NAMALWA (cell line): ENCODE measurements at regions not wholly inside any gene's neighbourhood (a gene's known extent, or its start where the extent isn't known, plus 50 kb on each side); places are given as distances from the start of the nearest gene placed in this dataset.

Experiments
- DNase-seq: peaks from one replicate; pipeline ENCODE4 v3.0.0-alpha.2; 2015; ENCODE audit warnings: low spot score

DNA sequence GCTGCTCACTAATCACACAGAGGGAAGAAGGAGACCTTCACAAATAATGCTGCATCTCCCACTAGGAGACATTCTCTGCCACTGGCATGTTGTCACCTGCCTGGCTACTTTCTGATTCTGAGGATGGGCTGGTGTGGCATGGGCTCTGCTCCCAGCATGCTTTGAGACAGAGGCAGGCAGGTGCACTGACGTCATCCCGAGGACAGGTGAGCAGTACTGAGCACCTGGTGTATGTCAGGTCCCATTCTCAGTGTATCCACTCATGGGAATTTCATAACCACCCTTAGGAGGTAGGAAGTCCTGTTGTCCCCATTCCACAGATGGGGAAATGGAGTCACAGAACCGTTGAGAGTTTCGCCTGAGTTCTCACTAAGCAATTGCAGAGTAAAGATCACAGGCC lies 597.9 kb downstream of the VRK1 start:
- DNase-seq: no peak

DNA sequence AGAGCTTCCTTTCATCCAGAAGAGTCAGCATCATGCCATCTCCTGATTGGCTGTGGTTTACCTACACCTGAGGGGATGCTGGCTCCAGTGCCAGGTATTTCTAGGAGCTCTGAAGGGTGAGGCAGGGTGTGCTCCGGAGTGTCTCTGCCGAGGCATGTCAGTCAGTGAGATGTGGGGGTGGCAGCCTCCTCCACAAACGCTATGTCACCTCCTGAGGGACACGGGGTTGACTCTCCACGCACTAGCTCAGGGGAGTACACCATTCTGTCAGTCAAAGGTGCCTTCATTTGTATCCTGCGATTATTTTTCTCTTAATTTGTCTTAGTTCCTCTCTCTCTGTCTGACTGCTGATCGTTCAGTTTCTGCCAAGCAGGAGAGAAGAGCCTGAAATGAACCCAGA lies 604.5 kb downstream of the VRK1 start:
- DNase-seq: no peak

DNA sequence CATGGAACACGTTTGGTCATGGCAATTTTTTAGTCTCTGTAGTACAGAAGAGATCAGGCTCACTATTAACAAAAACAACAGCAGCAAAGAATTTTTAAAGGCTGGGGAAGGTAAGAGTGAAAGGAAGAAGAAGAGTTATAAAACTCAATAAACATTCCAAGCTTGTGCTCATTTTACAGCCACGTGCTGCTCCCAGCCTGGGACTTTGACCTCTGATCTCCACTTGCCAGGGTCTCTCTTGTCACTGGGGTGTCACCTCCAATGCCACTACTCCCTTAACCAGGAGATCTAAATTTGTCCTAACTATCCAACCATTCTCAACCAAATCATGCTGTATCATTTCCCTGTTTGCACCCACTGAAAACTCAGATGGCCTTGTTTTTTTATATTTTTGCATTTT lies 605.1 kb downstream of the VRK1 start:
- no peak for DNase-seq

DNA sequence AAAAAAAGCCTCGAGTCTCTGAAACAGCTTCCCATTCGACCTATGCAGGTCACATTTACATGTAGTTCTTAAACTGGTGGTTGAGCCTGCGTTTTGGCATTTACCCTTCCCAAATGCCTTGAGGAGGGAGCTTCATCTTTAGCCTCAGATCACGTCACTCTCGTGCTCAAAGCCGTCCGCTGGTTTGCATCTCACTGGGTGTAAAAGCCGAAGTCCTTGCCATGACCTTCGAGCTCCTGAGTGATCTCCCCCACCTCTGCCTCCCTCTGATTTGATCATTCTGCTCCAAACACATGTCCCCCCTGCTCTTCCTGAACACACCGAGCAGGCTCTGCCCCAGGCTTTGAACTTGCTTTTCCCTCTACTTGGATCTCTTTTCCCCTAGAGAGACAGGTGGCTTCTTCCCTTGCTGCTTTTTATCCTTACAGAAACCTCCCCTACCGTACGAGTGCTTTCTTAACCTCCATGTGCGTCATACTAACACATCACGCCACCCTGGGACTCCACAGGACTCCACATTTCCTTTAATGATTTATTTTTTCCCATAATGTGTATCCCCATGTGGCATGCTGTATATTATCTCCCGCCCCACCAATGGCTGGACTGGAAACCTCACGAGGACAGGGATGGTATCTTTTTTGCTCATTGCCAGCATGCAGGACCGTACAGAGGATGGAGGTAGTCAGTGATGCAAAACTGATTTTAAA lies 610.7 kb downstream of the VRK1 start:
- DNase-seq: no peak

DNA sequence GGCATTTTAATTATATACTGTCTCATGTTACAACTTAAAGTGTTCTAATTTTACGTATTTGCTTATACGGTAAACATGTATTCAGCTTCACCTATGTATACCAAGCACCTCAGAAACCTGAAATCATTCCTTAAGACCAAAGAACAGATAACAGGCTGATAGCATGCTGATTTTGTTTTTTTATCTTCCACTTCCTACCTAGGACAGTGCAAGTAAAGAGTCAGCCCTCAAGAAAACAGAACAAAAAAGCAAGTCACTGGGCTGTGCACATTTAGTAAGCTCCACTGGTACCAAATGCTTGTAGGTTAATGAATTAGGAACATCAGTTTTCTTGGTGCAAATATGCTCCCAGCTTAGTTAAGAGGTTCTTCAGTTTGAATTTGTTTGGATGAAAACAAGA lies 611.3 kb downstream of the VRK1 start:
- DNase-seq: no peak

DNA sequence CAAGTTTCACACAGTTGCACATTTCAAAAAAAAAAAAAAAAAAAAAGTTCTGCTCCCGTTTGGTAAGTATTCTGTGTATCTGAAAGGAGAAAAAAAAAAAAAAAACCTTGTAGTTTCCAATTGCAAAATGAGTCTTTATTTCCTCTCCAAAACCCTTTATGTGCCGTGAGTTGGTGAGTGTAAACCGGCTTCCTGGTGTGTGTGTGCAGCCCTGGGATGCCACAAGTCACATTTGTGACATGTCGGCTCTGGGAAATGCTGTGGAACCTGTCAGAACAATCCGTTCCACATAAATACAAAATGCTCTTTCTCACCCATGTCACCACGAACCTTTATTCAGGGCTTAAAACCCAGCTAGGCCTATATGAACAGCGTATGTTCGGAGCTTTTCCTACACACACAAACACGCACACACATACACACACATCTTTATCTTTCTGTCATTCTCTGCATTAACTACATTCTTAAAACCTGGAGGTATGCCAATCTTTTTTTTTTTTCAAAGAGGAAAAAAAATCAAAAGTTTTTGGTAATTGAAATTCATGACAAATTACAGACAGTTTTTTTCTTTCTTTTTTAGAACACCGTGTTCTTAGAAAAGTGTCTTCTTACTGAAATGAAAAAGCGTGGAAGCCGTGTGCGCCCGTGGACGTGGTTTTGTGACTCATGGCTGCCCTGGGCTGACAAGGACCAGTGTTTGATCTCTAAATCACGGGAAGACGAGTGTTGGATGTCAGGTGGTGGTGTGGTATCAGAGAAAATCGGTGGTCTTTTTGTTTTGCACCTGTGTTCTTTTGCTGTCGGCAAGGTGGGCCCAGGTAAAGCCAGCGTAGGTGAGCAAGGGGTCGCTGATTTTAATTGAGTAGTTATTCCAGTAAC lies 612.0 kb downstream of the VRK1 start:
- no peak for DNase-seq

DNA sequence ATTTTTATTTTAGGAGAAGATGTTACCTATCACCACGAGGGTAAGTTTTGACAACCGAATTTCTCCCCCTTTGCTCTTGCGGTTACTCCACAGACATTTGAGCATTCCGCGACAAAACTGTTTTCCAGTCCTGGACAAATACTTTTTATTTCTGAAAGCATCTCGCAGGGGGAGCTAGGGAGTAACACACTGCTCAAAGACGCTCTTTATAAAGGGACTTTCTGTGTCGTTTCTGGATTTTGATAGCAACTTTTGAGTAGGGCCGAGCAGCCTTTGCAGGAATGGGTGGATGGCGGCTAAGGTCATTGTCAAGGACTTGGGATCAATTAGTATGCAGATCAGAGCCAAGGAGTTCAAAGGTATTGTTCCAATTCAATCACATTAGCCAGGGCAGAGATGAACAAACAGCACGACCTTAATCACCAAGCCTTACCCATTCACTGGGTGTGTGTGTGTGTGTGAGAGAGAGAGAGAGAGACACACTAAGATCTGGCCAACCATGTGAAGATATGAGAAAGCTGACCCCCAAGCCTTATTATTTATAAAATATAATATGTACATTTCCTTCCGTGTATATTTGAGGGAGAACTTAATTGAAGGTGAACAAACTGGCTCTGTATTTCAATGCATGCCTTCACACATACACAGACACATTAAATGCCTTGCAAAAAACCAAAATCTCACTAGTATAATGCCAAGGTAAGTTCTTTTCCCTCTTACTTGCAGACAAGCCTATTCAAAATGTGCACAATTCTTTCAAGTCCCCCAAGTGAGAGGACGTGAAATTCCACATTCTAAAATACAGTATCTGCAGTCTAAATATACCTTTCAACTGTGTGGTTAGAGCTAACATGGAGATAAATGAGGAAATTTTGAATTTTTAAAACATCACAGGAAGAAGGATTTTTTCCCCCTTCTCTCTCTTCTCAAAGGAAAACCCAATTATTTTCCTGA lies 613.8 kb downstream of the VRK1 start:
- no peak for DNase-seq

DNA sequence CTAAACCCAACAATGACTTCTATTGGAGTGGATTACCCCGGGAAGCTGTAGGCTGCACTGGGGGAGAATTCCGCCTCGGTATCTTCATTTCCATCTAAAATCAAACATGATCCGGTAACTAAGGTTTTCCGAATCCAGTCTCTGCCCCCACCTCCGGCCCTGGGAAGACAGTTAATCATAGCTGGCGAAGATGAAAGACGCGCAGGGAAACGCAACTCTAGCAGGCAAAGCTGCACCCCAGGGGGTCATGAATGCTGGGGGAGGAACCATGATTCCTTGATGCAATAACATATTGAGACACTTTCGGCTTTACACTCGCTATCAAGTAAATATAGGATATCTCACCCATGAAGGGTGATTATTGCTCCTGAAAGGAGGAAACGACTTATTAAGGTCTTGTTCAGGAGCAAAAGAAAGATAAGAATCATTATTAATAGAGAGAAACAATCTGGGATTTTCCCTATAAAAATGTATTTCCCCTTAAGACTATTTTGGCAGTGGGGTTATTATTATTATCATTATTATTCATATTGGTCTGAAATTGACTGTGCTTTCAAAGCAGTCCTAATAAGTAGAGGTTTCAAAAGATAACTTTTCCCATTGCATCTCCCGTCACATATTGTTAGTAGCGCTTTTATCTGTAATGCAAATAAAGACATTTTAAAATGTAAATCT lies 614.9 kb downstream of the VRK1 start:
- no peak for DNase-seq

DNA sequence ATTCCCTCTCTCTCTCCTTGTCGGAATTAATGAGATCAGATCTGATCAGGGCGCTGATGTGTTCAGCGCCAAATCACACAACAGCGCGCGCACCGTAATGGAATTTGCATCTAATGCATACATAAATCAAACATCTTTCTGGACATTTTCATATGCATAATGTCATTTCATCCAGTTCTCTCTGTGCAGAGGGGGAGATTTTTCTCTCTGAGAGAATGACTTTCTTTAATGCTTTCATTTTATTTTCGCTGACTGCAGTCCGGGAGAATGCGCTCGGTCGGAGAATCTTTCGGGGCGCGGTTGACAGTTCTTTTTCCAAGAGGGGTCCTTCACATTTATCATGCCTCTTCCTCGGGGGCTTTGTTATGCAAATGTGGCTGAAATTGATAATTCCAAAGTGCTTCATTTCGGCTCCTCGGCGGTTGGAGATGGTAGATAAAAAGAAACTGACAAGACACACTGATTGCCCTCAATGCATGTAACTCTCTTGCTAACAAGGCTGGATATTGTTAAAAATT lies 615.9 kb downstream of the VRK1 start:
- DNase-seq: no peak

DNA sequence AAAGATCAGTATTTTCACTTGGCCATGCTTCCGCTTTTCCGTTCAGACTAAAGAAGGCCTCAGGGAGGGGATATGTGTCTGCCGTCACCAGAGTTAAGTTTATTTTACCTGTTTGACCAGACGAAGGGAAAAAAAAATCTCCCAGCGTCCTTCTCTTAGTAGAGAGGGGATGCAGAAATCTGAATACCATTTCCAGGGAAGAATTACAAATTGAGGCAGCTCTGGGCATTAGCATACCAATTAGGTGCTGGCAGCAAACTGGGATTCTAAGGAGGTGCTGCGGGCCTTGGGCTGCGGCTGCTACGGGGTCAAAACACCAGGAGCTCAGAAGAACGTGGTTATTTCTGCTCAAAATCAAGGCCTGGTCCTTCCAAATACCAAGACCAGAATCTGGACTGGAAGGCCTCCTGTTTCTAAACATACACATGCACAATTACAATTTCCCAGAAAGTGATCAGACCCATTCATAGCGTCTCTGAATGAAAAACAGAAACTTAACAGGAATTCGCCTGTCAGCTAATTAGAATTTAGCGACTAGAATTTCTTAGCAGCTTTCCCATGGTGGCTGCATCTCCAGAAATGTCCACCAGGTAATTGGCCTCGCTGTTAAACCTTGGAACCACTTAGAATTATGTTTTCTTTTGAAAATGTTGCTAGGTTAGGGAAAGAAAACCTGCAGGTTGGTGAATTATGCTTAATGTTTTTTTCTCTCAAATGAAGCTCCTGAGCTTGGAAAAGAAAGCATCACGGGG lies 617.0 kb downstream of the VRK1 start:
- DNase-seq: no peak

DNA sequence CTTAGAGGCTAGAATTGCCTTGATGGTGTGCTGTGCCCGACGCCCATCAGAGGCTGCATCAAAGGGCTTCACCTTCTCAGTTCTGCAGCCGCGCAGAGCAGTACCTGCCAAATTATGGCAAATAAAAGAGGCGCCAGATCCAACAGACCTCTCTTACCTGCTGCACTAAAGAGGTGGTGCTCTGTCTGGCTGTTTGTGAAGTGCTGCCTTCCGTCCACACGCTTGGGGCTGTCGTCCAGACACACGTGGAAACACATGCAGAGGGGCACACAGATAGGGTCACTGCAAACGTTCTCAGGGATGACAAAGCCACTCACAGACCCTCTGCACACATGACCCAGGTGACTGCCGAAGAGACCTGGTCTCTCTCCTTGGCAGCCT lies 617.5 kb downstream of the VRK1 start:
- DNase-seq: no peak

DNA sequence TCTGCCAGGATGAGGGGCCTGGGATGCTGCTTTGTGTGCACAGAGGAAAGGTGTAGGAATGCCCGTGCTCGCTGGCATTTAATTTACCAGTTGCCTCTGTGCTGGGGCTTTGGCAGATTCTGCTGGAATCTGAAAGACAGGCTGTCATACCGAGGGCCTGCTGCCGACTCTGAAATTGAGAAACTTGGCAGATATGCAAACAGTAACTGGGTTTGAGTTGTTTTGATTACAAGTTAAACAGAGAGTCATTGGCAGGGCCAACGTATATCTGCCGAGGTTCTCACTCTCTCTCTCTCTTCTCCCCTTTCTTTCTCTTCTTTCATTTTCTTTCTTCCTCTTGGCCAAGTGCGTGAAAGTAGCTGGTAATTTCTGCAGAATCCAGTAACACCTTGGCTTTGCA lies 618.7 kb downstream of the VRK1 start:
- DNase-seq: no peak

DNA sequence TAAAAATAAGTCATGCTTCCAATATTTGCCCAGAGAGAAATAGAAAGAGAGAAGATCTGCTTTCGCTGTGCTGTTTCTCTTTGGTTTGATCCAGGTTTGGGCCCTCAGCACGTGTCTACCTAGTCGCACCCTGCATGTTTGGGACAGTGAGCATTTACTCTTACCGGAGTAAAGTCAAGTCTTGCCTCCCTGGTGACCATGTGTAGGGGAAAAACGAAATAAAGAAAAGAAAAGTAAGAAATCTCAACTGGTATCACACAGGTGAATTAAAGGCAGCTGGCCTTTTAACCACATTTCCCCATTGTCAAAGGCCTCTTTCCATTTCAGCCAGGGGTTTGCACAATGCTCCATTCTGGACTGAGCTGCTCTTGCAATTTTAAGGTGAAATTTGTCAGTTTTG lies 619.4 kb downstream of the VRK1 start:
- no peak for DNase-seq

DNA sequence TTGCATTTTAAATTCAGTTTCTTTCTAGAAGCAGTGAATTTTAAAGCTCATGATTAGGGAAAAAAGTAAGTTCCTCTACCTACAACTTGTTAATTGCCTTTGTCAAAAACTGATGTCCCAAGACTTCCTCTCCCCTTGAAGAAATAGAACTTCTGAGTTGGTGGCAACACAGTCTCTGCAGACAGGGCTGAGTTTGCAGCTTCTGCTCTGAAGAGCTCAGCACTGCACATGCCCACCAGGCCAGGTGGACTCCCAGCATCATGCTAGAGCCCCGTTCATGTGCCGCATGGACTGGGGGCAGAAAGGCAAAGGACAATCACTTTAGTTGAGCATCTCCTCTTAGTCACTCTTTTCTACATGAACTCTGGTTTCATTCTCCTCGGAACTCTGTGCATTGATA lies 620.1 kb downstream of the VRK1 start:
- DNase-seq: no peak

DNA sequence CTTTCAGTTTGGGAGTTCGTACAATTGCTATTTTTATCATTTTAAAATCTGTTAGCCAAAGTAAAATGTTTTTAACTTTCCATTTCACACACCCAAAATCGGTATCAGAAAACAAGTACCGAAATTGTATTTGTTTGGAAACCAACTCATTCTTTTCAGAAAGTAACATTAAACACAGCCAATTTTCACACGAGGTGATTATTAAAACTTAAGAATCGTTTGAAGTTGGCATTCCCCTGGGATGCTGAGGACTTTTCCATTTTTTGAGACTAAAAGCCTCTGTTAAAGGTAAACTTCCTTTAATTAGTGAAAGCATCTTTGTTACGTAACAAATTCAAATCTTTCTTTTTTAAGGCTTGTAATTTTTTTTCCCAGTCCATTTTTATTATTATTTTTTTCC lies 623.0 kb downstream of the VRK1 start:
- DNase-seq: no peak

DNA sequence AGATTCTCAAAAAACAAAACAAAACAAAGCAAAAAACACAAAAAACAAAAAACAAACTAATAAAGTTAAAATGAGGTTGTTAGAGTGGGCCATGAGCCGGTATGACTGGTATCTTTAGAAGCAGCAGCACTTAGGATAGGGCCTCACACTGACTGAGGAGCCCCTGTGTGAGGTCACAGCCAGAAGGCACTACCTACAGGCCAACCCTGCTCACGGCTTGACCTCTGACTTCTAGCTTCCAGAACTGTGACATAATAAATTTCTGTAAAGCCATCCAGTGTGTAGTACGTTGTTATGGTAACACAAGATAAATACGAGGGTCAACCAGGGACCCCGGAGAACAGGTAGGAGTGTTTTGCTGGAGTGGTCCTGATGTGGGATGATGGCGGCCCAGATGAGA lies 629.6 kb downstream of the VRK1 start:
- DNase-seq: no peak

DNA sequence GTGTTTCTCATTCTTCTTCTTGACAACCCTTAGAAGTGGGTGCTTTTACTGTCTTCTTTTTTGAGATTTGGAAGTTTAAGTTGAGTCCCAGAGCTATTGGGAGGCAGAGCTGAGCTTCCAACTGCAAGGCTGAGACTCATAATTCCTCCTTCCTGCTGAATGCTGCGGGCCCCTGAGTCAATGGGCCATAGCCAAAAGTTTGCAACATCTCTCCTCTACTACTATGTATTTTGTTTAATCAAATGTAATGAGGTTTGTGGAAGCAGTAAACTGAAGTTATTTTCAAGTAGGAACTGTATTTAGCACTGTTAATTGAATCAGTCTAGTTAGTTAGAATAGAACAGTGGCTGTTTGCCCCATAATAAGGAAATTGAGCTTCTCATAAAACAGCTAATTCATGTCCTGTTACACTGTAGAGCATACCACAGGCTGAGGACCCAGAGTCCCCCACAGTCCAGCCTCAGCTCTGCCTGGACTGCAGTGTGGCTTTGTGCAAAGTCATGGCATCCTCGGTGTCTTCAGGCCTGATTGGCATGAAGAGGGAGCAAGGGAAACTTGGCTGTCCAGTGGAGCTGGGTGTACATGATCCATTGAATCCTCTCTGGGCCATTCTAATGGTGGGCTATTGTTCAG lies 631.7 kb downstream of the VRK1 start:
- no peak for DNase-seq

DNA sequence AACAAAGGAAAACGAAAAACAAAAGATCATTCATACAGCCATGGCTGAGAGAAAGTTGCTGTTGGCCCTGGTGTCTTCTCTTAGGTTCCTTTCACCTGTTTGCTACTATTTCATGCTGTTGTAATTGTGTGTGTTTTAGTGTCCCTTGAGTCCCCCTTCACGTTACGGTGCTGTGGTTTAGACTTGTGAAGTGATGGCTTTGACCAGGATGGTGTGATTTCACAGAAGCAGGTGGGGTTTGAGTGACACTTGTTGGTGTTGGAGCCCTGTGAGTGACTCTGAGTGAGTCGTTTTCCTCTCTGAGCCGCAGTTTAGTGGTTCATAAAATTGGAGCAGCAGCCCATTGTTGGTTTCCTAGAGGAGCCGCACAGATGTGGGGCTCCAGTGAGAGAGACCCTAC lies 635.4 kb downstream of the VRK1 start:
- DNase-seq: no peak

DNA sequence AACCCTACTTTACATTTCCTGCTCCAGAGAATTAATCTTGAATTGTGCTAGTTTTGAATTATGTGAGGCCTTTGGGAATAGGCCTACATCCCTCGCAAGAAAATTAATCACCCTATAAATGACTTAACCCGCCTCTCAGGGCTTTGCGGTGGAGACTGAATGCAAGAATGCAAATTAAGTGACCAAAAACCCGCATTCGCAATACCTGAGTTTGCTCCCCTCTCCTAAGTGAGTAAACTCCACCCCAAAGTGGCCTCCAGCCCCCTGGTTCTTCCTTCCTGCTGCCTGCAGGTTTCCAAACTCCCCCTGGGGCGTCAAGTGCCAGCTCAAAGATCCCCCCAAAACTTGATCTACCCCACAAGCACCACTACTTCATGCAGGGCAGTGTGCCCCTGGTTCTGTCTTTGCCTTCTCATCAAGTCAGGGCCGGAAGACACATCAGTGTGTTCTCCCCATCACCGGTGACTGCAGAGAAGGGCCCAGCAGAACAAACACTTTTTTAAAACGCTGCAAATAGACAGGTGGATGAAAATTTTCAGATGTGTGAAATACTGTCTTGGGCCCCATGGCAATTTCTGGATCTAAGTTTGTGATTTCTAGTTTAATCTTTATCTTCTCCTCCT lies 644.7 kb downstream of the VRK1 start:
- no peak for DNase-seq

DNA sequence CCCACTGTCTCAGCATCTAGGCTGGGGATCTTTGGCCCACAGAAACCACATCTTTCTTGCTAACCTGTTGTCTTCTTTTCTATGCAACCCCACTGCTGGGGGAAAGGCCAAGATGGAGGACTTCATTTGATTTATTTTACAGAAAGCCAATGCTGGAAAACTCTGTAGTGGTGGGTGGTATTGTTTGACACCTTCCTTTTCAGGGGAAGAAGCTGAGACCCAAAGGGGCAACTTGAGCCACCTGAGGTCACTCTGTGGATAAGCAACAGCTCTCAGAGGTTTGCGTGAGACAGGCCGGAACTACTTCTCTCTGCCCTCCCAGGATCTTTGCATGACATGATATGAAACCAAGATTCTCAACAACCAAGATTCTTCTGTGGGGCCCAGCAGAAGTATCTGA lies 645.2 kb downstream of the VRK1 start:
- DNase-seq: no peak
